WTC11 (cell line): ENCODE measurements at regions not wholly inside any gene's neighbourhood (a gene's known extent, or its start where the extent isn't known, plus 50 kb on each side); places are given as distances from the start of the nearest gene placed in this dataset.

Source experiments
- ATAC-seq: fragments of 200-7000 bp; cut with Tn5 transposase; 2 replicates; pipeline ENCODE4 v1.10.0; 2021; ENCODE audit warnings: mild to moderate bottlenecking, moderate library complexity
- CTCF ChIA-PET: fragments of 300-600 bp; sonication (Branson Sonifier 250); formaldehyde crosslinking; loops from one replicate; lab custom pipeline; 2021; ENCODE audit warnings: antibody characterized with exemption; lab: Charles Lee
- POLR2A ChIA-PET: fragments of 350-600 bp; sonication (Branson Sonifier 250); formaldehyde crosslinking; loops from one replicate; lab custom pipeline; 2021; ENCODE audit warnings: antibody characterized with exemption; lab: Charles Lee
- DNase-seq: peaks from one replicate; pipeline ENCODE4 v3.0.0; 2021; ENCODE audit warnings: low spot score
- H3K27ac Mint-ChIP-seq: 2 replicates; pipeline ENCODE4 v1.8.0; 2021; ENCODE audit warnings: mixed read lengths
- H3K27me3 Mint-ChIP-seq: 2 replicates; pipeline ENCODE4 v1.8.0; 2021; ENCODE audit warnings: low read depth, mild to moderate bottlenecking, moderate library complexity, mixed read lengths
- H3K36me3 Mint-ChIP-seq: 2 replicates; pipeline ENCODE4 v1.8.0; 2021; ENCODE audit warnings: mixed read lengths
- H3K4me1 Mint-ChIP-seq: 2 replicates; pipeline ENCODE4 v1.8.0; 2022; ENCODE audit warnings: mixed read lengths
- H3K4me3 Mint-ChIP-seq: 2 replicates; pipeline ENCODE4 v1.8.0; 2021; ENCODE audit warnings: mild to moderate bottlenecking, moderate library complexity, mixed read lengths
- H3K9me3 Mint-ChIP-seq: 2 replicates; pipeline ENCODE4 v1.8.0; 2021; ENCODE audit warnings: mixed read lengths
- GABPB1 ChIP-seq: sonication (generic); formaldehyde crosslinking; IDR thresholded peaks from 2 replicates; pipeline ENCODE4 v1.8.1; 2023; ENCODE audit warnings: mild to moderate bottlenecking, missing genetic modification reagents
- GTF2I ChIP-seq: fragments of 250-450 bp; sonication (Bioruptor Pico); conservative IDR thresholded peaks from 2 replicates; pipeline ENCODE4 v1.4.0; 2021; ENCODE audit warnings: mild to moderate bottlenecking
- HMGA2 ChIP-seq: fragments of 250-450 bp; sonication (Bioruptor Pico); IDR thresholded peaks from 2 replicates; pipeline ENCODE4 v1.4.0; 2021; ENCODE audit warnings: mild to moderate bottlenecking, moderate library complexity
- JAZF1 ChIP-seq: fragments of 250-450 bp; sonication (Bioruptor Pico); IDR thresholded peaks from 2 replicates; pipeline ENCODE4 v1.9.0; 2021; ENCODE audit warnings: moderate library complexity, mild to moderate bottlenecking, inconsistent platforms
- KAT7 ChIP-seq: sonication (generic); formaldehyde crosslinking; IDR thresholded peaks from 2 replicates; pipeline ENCODE4 v1.8.1; 2023; ENCODE audit warnings: missing genetic modification reagents, mild to moderate bottlenecking, borderline replicate concordance
- MXD4 ChIP-seq: fragments of 250-450 bp; sonication (Bioruptor Pico); IDR thresholded peaks from 2 replicates; pipeline ENCODE4 v1.8.0; 2021; ENCODE audit warnings: mild to moderate bottlenecking, moderate library complexity, borderline replicate concordance
- MYBL2 ChIP-seq: sonication (generic); formaldehyde crosslinking; IDR thresholded peaks from 2 replicates; pipeline ENCODE4 v1.8.1; 2023; ENCODE audit warnings: mild to moderate bottlenecking, moderate library complexity, missing genetic modification reagents
- NFYB ChIP-seq: sonication (generic); formaldehyde crosslinking; conservative IDR thresholded peaks from 2 replicates; pipeline ENCODE4 v1.8.0; 2022; ENCODE audit warnings: low read depth, missing genetic modification reagents
- NR2C2 ChIP-seq: sonication (generic); formaldehyde crosslinking; IDR thresholded peaks from 2 replicates; pipeline ENCODE4 v1.8.0; 2022; ENCODE audit warnings: mild to moderate bottlenecking, missing genetic modification reagents
- RELA ChIP-seq: sonication (generic); formaldehyde crosslinking; IDR thresholded peaks from 2 replicates; pipeline ENCODE4 v1.8.1; 2022; ENCODE audit warnings: missing genetic modification reagents, mild to moderate bottlenecking, borderline replicate concordance
- SMAD3 ChIP-seq: sonication (generic); formaldehyde crosslinking; IDR thresholded peaks from 2 replicates; pipeline ENCODE4 v1.8.0; 2022; ENCODE audit warnings: missing genetic modification reagents, mild to moderate bottlenecking, borderline replicate concordance
- TEAD1 ChIP-seq: sonication (generic); formaldehyde crosslinking; IDR thresholded peaks from 2 replicates; pipeline ENCODE4 v1.8.0; 2022; ENCODE audit warnings: mild to moderate bottlenecking, missing genetic modification reagents
- TEAD4 ChIP-seq: sonication (generic); formaldehyde crosslinking; IDR thresholded peaks from 2 replicates; pipeline ENCODE4 v1.8.0; 2022; ENCODE audit warnings: mild to moderate bottlenecking, missing genetic modification reagents
- ZNF121 ChIP-seq: sonication (generic); formaldehyde crosslinking; IDR thresholded peaks from 2 replicates; pipeline ENCODE4 v1.8.0; 2023; ENCODE audit warnings: missing genetic modification reagents
- ZNF232 ChIP-seq: sonication (generic); formaldehyde crosslinking; IDR thresholded peaks from 2 replicates; pipeline ENCODE4 v1.8.0; 2022; ENCODE audit warnings: mild to moderate bottlenecking, missing genetic modification reagents
- TF ChIP-seq, protein P1 (sequence below): fragments of 250-450 bp; sonication (Bioruptor Pico); IDR thresholded peaks from 2 replicates; pipeline ENCODE4 v1.9.0; 2021; ENCODE audit warnings: moderate library complexity, mild to moderate bottlenecking, inconsistent platforms, borderline replicate concordance
- TF ChIP-seq, protein P2 (sequence below): sonication (generic); formaldehyde crosslinking; IDR thresholded peaks from 2 replicates; pipeline ENCODE4 v1.8.0; 2022; ENCODE audit warnings: mild to moderate bottlenecking, missing genetic modification reagents
- TF ChIP-seq, protein P3 (sequence below): sonication (generic); formaldehyde crosslinking; IDR thresholded peaks from 2 replicates; pipeline ENCODE4 v1.8.1; 2022; ENCODE audit warnings: mild to moderate bottlenecking, missing genetic modification reagents, moderate library complexity, borderline replicate concordance
- TF ChIP-seq, protein P4 (sequence below): fragments of 250-450 bp; sonication (Bioruptor Pico); IDR thresholded peaks from 2 replicates; pipeline ENCODE4 v1.8.0; 2021; ENCODE audit warnings: mild to moderate bottlenecking
- TF ChIP-seq, protein P5 (sequence below): sonication (generic); formaldehyde crosslinking; IDR thresholded peaks from 2 replicates; pipeline ENCODE4 v1.8.0; 2023; ENCODE audit warnings: mild to moderate bottlenecking, missing genetic modification reagents
- TF ChIP-seq, protein P6 (sequence below): fragments of 250-450 bp; sonication (Bioruptor Pico); IDR thresholded peaks from 2 replicates; pipeline ENCODE4 v1.9.0; 2021; ENCODE audit warnings: mild to moderate bottlenecking
- TF ChIP-seq, protein P7 (sequence below): sonication (generic); formaldehyde crosslinking; IDR thresholded peaks from 2 replicates; pipeline ENCODE4 v1.8.1; 2023; ENCODE audit warnings: mild to moderate bottlenecking, missing genetic modification reagents, moderate library complexity
- TF ChIP-seq, protein P8 (sequence below): sonication (generic); formaldehyde crosslinking; IDR thresholded peaks from 2 replicates; pipeline ENCODE4 v1.8.1; 2022; ENCODE audit warnings: low read depth, missing genetic modification reagents, borderline replicate concordance
- TF ChIP-seq, protein P9 (sequence below): sonication (generic); formaldehyde crosslinking; IDR thresholded peaks from 2 replicates; pipeline ENCODE4 v1.8.0; 2022; ENCODE audit warnings: mild to moderate bottlenecking, missing genetic modification reagents

DNA sequence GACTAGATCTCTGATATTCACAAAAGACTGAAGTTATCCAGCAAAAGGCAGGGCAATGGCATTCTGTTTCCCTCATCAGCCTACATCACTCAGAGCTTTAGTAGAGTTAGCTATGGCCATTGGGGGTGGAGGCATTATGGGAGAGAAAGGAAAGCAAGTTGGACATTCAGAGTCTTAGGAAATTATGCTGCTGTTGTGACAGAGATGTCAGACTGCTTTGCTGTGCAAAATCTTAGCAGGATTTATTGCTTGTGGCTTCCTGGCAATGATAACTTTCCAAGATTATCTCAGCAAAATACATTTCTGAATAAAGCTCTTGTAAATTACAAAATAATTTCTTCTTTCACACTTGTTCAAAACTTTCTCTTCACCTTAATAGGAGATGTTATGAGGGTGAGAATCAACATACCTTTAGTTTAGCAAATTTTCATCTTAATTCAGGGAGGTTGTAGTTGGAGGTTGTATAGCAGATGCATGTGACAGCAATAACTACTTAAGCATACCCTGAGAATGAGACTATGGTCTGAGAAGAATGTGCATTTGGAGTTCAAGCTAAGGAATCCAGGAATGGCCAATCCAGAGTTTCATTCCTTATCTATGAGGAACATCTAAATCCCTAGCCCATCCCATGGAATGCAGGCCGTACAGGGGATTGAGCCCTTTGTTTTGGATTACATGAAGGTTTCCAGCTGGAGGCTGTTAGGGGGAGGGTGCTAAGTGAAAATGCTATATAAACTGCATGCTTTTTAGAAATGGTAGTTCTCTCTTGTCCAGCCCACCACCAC, 179.8 kb downstream of the HAO1 start:
- ATAC-seq = no peak
- no peak for DNase-seq
- H3K4me3 Mint-ChIP-seq = no peak overlapping the region
- TF ChIP-seq, protein P1, sequence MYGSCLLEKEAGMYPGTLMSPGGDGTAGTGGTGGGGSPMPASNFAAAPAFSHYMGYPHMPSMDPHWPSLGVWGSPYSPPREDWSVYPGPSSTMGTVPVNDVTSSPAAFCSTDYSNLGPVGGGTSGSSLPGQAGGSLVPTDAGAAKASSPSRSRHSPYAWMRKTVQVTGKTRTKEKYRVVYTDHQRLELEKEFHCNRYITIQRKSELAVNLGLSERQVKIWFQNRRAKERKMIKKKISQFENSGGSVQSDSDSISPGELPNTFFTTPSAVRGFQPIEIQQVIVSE (CRISPR knock-in tag) = no peak
- TF ChIP-seq TEAD1 (CRISPR knock-in tag) (no peak), GABPB1 (CRISPR knock-in tag) (no peak), JAZF1 (CRISPR knock-in tag) (no peak), HMGA2 (CRISPR knock-in tag) (no peak), RELA (no peak), NR2C2 (CRISPR knock-in tag) (no peak), NFYB (no peak), TEAD4 (CRISPR knock-in tag) (no peak), MXD4 (CRISPR knock-in tag) (no peak), SMAD3 (CRISPR knock-in tag) (no peak), KAT7 (CRISPR knock-in tag) (no peak), ZNF232 (no peak)
- TF ChIP-seq, protein P2, sequence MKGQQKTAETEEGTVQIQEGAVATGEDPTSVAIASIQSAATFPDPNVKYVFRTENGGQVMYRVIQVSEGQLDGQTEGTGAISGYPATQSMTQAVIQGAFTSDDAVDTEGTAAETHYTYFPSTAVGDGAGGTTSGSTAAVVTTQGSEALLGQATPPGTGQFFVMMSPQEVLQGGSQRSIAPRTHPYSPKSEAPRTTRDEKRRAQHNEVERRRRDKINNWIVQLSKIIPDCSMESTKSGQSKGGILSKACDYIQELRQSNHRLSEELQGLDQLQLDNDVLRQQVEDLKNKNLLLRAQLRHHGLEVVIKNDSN (CRISPR knock-in tag) = no peak
- TF ChIP-seq, protein P3, sequence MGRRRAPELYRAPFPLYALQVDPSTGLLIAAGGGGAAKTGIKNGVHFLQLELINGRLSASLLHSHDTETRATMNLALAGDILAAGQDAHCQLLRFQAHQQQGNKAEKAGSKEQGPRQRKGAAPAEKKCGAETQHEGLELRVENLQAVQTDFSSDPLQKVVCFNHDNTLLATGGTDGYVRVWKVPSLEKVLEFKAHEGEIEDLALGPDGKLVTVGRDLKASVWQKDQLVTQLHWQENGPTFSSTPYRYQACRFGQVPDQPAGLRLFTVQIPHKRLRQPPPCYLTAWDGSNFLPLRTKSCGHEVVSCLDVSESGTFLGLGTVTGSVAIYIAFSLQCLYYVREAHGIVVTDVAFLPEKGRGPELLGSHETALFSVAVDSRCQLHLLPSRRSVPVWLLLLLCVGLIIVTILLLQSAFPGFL = no peak
- TF ChIP-seq, protein P4, sequence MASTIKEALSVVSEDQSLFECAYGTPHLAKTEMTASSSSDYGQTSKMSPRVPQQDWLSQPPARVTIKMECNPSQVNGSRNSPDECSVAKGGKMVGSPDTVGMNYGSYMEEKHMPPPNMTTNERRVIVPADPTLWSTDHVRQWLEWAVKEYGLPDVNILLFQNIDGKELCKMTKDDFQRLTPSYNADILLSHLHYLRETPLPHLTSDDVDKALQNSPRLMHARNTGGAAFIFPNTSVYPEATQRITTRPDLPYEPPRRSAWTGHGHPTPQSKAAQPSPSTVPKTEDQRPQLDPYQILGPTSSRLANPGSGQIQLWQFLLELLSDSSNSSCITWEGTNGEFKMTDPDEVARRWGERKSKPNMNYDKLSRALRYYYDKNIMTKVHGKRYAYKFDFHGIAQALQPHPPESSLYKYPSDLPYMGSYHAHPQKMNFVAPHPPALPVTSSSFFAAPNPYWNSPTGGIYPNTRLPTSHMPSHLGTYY (CRISPR knock-in tag) = no peak
- TF ChIP-seq, protein P5, sequence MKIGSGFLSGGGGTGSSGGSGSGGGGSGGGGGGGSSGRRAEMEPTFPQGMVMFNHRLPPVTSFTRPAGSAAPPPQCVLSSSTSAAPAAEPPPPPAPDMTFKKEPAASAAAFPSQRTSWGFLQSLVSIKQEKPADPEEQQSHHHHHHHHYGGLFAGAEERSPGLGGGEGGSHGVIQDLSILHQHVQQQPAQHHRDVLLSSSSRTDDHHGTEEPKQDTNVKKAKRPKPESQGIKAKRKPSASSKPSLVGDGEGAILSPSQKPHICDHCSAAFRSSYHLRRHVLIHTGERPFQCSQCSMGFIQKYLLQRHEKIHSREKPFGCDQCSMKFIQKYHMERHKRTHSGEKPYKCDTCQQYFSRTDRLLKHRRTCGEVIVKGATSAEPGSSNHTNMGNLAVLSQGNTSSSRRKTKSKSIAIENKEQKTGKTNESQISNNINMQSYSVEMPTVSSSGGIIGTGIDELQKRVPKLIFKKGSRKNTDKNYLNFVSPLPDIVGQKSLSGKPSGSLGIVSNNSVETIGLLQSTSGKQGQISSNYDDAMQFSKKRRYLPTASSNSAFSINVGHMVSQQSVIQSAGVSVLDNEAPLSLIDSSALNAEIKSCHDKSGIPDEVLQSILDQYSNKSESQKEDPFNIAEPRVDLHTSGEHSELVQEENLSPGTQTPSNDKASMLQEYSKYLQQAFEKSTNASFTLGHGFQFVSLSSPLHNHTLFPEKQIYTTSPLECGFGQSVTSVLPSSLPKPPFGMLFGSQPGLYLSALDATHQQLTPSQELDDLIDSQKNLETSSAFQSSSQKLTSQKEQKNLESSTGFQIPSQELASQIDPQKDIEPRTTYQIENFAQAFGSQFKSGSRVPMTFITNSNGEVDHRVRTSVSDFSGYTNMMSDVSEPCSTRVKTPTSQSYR (CRISPR knock-in tag) = no peak
- TF ChIP-seq, protein P6, sequence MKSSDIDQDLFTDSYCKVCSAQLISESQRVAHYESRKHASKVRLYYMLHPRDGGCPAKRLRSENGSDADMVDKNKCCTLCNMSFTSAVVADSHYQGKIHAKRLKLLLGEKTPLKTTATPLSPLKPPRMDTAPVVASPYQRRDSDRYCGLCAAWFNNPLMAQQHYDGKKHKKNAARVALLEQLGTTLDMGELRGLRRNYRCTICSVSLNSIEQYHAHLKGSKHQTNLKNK (CRISPR knock-in tag) = no peak
- H3K27me3 Mint-ChIP-seq = no peaks in the 10 kb centered on the region
- H3K9me3 Mint-ChIP-seq = 0 out of 2 replicates have a peak, but pooled peaks cover 8% of the 10 kb centered on the region
- peaks cover 3% of the 10 kb centered on the region for H3K4me1 Mint-ChIP-seq
- no peak overlapping the region for H3K27ac Mint-ChIP-seq
- ChIA-PET POLR2A (no interaction called here), CTCF (no interaction called here)
- no peaks in the 10 kb centered on the region for H3K36me3 Mint-ChIP-seq

DNA sequence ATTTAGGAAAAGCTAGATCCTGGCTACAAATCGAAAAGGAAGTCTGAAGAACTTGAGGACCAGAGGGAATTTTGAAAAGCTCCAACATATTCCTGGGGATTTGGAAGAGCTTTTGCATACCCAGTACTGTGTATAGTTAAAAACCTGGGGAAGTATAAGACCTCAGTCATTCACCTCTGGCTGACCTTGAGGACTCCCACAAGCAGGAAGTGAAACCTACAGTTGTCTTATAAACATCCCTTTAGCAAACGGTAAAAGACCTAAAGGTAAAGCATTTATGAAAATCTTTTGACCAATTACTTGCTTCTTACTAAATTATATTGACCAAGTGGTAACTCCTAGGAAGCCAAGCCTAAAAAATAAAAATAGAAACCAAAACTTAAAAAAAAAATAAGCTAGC, 175.0 kb downstream of the HAO1 start:
- DNase-seq = no peak
- H3K4me3 Mint-ChIP-seq = no peak overlapping the region
- H3K27ac Mint-ChIP-seq = peak overlapping the region; percentile 31; the same call in 1 of the 2 replicates
- H3K27me3 Mint-ChIP-seq = no peaks in the 10 kb centered on the region
- 0 out of 2 replicates have a peak, but pooled peaks cover 4% of the 10 kb centered on the region for H3K9me3 Mint-ChIP-seq
- H3K36me3 Mint-ChIP-seq = no peaks in the 10 kb centered on the region
- ATAC-seq = no peak
- ChIA-PET POLR2A (no interaction called here), CTCF (interaction anchor here (0.8 kb wide), 1 partner anchor 171 kb away, joined by 6 read pairs; no protein-coding TSS in a partner anchor)
- H3K4me1 Mint-ChIP-seq = peaks cover 3% of the 10 kb centered on the region
- TF ChIP-seq, protein P7, sequence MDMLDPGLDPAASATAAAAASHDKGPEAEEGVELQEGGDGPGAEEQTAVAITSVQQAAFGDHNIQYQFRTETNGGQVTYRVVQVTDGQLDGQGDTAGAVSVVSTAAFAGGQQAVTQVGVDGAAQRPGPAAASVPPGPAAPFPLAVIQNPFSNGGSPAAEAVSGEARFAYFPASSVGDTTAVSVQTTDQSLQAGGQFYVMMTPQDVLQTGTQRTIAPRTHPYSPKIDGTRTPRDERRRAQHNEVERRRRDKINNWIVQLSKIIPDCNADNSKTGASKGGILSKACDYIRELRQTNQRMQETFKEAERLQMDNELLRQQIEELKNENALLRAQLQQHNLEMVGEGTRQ (CRISPR knock-in tag) = no peak
- no peak for TF ChIP-seq ZNF232
- no peak for TF ChIP-seq NR2C2 (CRISPR knock-in tag)
- no peak for TF ChIP-seq ZNF121 (CRISPR knock-in tag)
- TF ChIP-seq GTF2I (CRISPR knock-in tag) = no peak
- TF ChIP-seq, protein P8, sequence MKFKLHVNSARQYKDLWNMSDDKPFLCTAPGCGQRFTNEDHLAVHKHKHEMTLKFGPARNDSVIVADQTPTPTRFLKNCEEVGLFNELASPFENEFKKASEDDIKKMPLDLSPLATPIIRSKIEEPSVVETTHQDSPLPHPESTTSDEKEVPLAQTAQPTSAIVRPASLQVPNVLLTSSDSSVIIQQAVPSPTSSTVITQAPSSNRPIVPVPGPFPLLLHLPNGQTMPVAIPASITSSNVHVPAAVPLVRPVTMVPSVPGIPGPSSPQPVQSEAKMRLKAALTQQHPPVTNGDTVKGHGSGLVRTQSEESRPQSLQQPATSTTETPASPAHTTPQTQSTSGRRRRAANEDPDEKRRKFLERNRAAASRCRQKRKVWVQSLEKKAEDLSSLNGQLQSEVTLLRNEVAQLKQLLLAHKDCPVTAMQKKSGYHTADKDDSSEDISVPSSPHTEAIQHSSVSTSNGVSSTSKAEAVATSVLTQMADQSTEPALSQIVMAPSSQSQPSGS = no peak
- TF ChIP-seq MYBL2 (CRISPR knock-in tag) = no peak
- TF ChIP-seq, protein P9, sequence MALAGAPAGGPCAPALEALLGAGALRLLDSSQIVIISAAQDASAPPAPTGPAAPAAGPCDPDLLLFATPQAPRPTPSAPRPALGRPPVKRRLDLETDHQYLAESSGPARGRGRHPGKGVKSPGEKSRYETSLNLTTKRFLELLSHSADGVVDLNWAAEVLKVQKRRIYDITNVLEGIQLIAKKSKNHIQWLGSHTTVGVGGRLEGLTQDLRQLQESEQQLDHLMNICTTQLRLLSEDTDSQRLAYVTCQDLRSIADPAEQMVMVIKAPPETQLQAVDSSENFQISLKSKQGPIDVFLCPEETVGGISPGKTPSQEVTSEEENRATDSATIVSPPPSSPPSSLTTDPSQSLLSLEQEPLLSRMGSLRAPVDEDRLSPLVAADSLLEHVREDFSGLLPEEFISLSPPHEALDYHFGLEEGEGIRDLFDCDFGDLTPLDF = no peak
- TF ChIP-seq, protein P2 (CRISPR knock-in tag) = no peak
